Heart right ventricle (tissue), 16 donors: ENCODE measurements at regions not wholly inside any gene's neighbourhood (a gene's known extent, or its start where the extent isn't known, plus 50 kb on each side); places are given as distances from the start of the nearest gene placed in this dataset.

ENCODE experiments used
- ATAC-seq, 8 donors: fragments of 200-7000 bp; cut with Tn5 transposase; one replicate each; pipeline ENCODE4 v1.9.1; 2020; ENCODE audit warnings: mild to moderate bottlenecking in 8 of 8, moderate library complexity in 8 of 8, moderate number of reproducible peaks in 1 of 8
- DNase-seq, 2 donors: peaks; one replicate each; pipeline ENCODE4 v3.0.0-alpha.2; 2020
- H3K27ac ChIP-seq, 10 donors: fragments of 200-600 bp; sonication (generic) in 2 of 10; one replicate each; pipeline versions ENCODE4 v1.5.0 to v1.8.0; 2020 to 2022; ENCODE audit warnings: mild to moderate bottlenecking in 3 of 10
- H3K27me3 ChIP-seq, 7 donors: fragments of 200-600 bp; one replicate each; pipeline ENCODE4 v1.8.0; 2021 to 2022; ENCODE audit warnings: mild to moderate bottlenecking in 2 of 7
- H3K36me3 ChIP-seq, 9 donors: fragments of 200-600 bp; sonication (generic) in 1 of 9; one replicate each; pipeline versions ENCODE4 v1.5.0 to v1.8.0; 2020 to 2022; ENCODE audit warnings: mild to moderate bottlenecking in 2 of 9
- H3K4me1 ChIP-seq, 9 donors: fragments of 200-600 bp; sonication (generic) in 1 of 9; one replicate each; pipeline versions ENCODE4 v1.5.0 to v1.8.0; 2020 to 2022; ENCODE audit warnings: mild to moderate bottlenecking in 4 of 9
- H3K4me3 ChIP-seq, 10 donors: fragments of 200-600 bp; sonication (generic) in 2 of 10; one replicate each; pipeline versions ENCODE4 v1.5.0 to v1.8.0; 2020 to 2022; ENCODE audit warnings: mild to moderate bottlenecking in 7 of 10, moderate library complexity in 2 of 10
- H3K9me3 ChIP-seq, 11 donors: fragments of 200-600 bp in 10 of 11; sonication (generic) in 2 of 11; one replicate each; pipeline versions ENCODE4 v1.5.0 to v1.8.0; 2013 to 2022; ENCODE audit warnings: mild to moderate bottlenecking in 2 of 11, control low read depth in 1 of 11, moderate library complexity in 1 of 11
- CTCF ChIP-seq, 9 donors: fragments of 200-600 bp; sonication (generic) in 2 of 9; IDR thresholded peaks; one replicate each; pipeline versions ENCODE4 v1.5.0 to v1.8.0; 2021 to 2022; ENCODE audit warnings: antibody characterized with exemption in 9 of 9, mild to moderate bottlenecking in 5 of 9, moderate library complexity in 1 of 9
- WGBS, 2 donors: extraction: QIAGEN DNeasy Blood & Tissue Kit; methylation state at CpG; one replicate each; pipeline ENCODE4 v1.1.7; 2013; ENCODE audit warnings: inconsistent platforms in 1 of 2; 5-methylcytosine and 5-hydroxymethylcytosine counted together
- intact Hi-C, 10 donors: fragments of 100-400 bp; cut with DNase I; formaldehyde crosslinking; loops; one replicate each; pipeline versions ENCODE4 v1.11.1 to v1.14.2; 2022
- donor health status: Arrhythmogenic right ventricular cardiomyopathy.
- donor health status: ischemic (EF 13 %, LVEDD 7.1; RV severe dilation, severe dysfunction).
- donor health status: healthy with polysubstance abuse.
- donor health status: DM: no; HTN: yes; CAD: no.
- donor health status: DM: no; HTN: no; CAD: no.
- donor health status: ischemic (EF 25% LVEDD 6.9; RV normal size, moderate dysfunction).
- donor health status: ischemic (EF 25% LVEDD 5.7; RV mildly dilated, moderate dysfunction).
- donor health status: healthy.
- donor health status: DM: yes; HTN: yes; CAD: no.
- donor health status: Ischemic cardiomyopathy.
- donor health status: ischemic (EF 35%, LVEDD 5.7; RV mildly dilated, moderate dysfunction).
- donor health status: nonischemic (EF 11% LVEDD 7.7; RV severe dilation, severe dysfunction).
- donor health status: DM: yes; HTN: yes; CAD: no.
- donor health status: PGD.
- donor health status: ischemic (EF 29% LVEDD 5.4; RV normal size, mild dysfunction).
- donor health status: nonischemic (EF 23%, LVEDD 6.1; RV moderate dilation, normal function).

DNA sequence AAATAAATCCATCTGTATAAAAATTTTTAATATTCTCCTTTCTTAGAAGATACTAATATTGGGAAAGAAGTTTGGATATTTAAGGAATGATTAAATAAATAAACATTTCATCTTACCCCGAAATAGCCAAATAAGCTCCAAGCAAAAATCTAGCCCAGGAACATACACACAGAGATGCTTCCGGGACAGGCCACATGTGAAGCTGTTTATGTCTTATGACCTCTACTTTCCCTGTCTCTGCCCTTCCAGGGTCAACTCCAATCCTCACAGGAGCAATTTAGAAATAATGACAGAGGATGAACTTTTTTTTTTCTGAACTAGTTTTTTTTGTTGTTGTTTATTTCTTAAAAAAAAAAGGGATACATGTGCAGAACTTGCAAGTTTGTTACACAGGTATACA is 89.4 kb downstream of the BTG1 start:
- peak in 4 of 8 donors; percentile 58 to 82 (median 64) for ATAC-seq
- H3K4me1 ChIP-seq, result peaks cover 0 to 31% (median 9%) of the 10 kb centered on the region in 9 donors
- H3K9me3 ChIP-seq, result peaks cover 0 to 13% (median 0%) of the 10 kb centered on the region in 11 donors
- no peaks in the 10 kb centered on the region for H3K36me3 ChIP-seq
- DNase-seq, result no peak
- intact Hi-C loops, result loop anchor here in 1 of 10 donors (10.0 kb wide), 1 partner anchor 1071 kb away; no protein-coding TSS in a partner anchor
- H3K27me3 ChIP-seq, result no peaks in the 10 kb centered on the region
- WGBS, 2 donors, result 64 to 93% methylated on average over 2 of the region's 2 CpGs
- TF ChIP-seq CTCF (IDR thresholded peaks at IDR 0.05), result no peak
- peak overlapping the region in 1 of 10 donors; percentile 28 for H3K27ac ChIP-seq
- no peak overlapping the region for H3K4me3 ChIP-seq

- Histone ChIP-seq H3K27ac (peak overlapping the region in 1 of 10 donors; percentile 28), H3K27me3 (no peaks in the 10 kb centered on the region), H3K36me3 (no peaks in the 10 kb centered on the region), H3K9me3 (peaks cover 0 to 13% (median 0%) of the 10 kb centered on the region in 11 donors), H3K4me3 (no peak overlapping the region), H3K4me1 (peaks cover 0 to 26% (median 9%) of the 10 kb centered on the region in 9 donors)
- DNase-seq, result no peak
- WGBS, 2 donors, result 81 to 88% methylated on average over 4 of the region's 4 CpGs
- ATAC-seq, result no peak
- no peak for TF ChIP-seq CTCF (IDR thresholded peaks at IDR 0.05)
- intact Hi-C loops, result loop anchor here in 1 of 10 donors (10.0 kb wide), 1 partner anchor 1071 kb away; no protein-coding TSS in a partner anchor
These were observed 89.8 kb downstream of the BTG1 start for GRCh38 chr12:92055877-92056276.

DNA sequence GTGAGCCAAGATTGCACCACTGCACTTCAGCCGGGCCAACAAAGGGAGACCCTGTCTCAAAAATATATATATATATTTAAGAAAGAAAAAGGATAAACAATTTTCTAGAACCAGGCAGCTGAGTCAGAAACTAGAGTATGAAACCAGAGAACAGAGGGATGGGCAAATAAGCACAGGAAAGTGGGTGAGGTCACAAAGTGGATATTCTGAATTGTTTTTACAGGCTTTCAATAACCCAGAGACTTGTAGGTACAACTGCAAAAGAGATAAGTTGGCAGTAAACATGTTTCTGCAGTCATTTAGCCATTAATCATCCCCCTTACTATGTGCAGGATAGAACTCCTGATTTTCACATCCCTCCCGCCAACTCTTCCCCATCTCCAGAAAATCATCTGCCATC is 94.2 kb downstream of the BTG1 start:
- no peaks in the 10 kb centered on the region for H3K36me3 ChIP-seq
- H3K27me3 ChIP-seq, result no peaks in the 10 kb centered on the region
- ATAC-seq, result no peak
- no peak for DNase-seq
- intact Hi-C loops, result loop anchor here in 1 of 10 donors (1.0 to 10.0 kb wide), 2 partner anchors 27 to 1067 kb away; no protein-coding TSS in a partner anchor
- TF ChIP-seq CTCF (IDR thresholded peaks at IDR 0.05), result no peak
- peaks cover 0 to 9% (median 0%) of the 10 kb centered on the region in 9 donors for H3K4me1 ChIP-seq
- peaks cover 0 to under 1% (median 0%) of the 10 kb centered on the region in 11 donors for H3K9me3 ChIP-seq
- no peak overlapping the region for H3K27ac ChIP-seq
- H3K4me3 ChIP-seq, result no peak overlapping the region
- WGBS, 2 donors, result 93% methylated on average over 2 of the region's 2 CpGs

- DNase-seq (no peak), ATAC-seq (peak in 1 of 8 donors; percentile 11)
- no peak for TF ChIP-seq CTCF (IDR thresholded peaks at IDR 0.05)
- H3K27ac ChIP-seq, result no peak overlapping the region
- no peak overlapping the region for H3K4me3 ChIP-seq
- intact Hi-C loops, result no loop called here
- 90 to 93% methylated on average over 3 of the region's 3 CpGs for WGBS, 2 donors
- no peaks in the 10 kb centered on the region for H3K36me3 ChIP-seq
- H3K27me3 ChIP-seq, result no peaks in the 10 kb centered on the region
- H3K4me1 ChIP-seq, result peaks cover 0 to 11% (median 0%) of the 10 kb centered on the region in 9 donors
- no peaks in the 10 kb centered on the region for H3K9me3 ChIP-seq
These were observed 96.2 kb downstream of the BTG1 start for GRCh38 chr12:92049403-92049802.
